ENCODE measurements at regions not wholly inside any gene's neighbourhood (a gene's known extent, or its start where the extent isn't known, plus 50 kb on each side); places are given as distances from the start of the nearest gene placed in this dataset.
A peak's percentile ranks its signal among the peaks of the same experiment; 100 is the strongest.

- no peak overlapping the region for H3K4me3 ChIP-seq (ENCODE audit: low read depth, low read length)
- no peak for DNase-seq (ENCODE audit: low read depth)
- no peak for TF ChIP-seq CTCF (IDR thresholded peaks at IDR 0.05; ENCODE audit: insufficient read depth, low read depth, low read length)
Observed at GRCh38 chr4:180152831-180153230, 2090.4 kb upstream of the TENM3 start.

GRCh38 chr4:180153587-180153986 is 2089.6 kb upstream of the TENM3 start:
- TF ChIP-seq CTCF (IDR thresholded peaks at IDR 0.05; ENCODE audit: insufficient read depth, low read depth, low read length) = no peak
- no peak for DNase-seq (ENCODE audit: low read depth)
- H3K4me3 ChIP-seq (ENCODE audit: low read depth, low read length) = no peak overlapping the region

DNA sequence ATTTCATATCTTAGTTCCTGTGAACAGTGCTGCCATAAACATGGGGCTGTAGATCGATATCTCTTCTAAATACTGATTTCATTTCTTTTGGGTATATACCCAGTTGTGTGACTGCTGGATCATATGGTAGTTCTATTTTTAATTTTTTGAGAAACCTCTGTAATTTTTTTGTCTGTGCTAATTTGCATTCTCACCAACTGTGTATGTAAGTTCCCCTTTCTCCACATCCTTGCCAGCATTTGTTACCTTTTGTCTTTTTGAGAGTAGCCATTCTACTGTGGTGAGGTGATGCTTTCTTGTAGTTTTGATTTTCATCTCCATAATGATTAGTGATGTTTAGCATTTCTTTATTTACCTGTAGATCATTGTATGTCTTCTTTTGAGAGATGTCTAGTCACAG is 2086.5 kb upstream of the TENM3 start:
- TF ChIP-seq CTCF (IDR thresholded peaks at IDR 0.05; ENCODE audit: insufficient read depth, low read depth, low read length) = no peak
- DNase-seq (ENCODE audit: low read depth) = no peak
- H3K4me3 ChIP-seq (ENCODE audit: low read depth, low read length) = no peak overlapping the region

DNA sequence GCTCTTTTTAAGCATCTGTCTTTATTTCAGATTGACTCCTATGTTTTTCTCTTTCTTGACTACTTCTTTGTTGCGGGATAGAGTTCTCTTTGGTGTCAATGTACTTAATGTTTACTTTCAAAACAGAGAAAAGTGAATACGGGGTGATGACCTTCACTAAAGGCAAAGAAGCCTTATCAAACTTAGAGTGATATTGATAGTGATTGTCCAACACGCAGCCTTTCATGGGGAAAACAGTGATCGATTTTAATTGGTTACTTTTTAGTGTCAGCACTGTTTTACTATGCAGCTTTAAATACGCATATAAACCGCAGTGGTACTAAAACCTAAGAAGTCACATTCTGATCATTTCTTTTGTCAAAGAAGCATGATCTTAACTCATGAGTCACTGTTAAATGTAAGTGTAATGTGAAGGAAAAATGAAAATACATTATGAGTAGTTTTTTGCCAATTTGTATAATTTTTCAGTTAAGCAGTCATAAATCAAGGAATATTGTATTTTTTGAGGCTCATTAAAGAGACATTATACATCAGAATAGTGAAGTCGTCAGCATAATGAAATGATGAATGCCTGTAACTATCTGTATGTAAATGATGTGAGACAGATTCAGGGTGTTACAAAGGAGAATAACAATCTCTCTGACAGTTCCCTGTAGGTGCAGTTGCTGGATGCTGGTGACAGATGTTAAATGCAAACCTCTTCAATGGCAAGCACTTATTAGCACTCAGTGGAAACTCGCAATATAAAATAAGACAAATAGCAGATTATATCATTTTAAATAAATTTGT is 2082.8 kb upstream of the TENM3 start:
- no peak overlapping the region for H3K4me3 ChIP-seq (ENCODE audit: low read depth, low read length)
- DNase-seq (ENCODE audit: low read depth) = no peak
- TF ChIP-seq CTCF (IDR thresholded peaks at IDR 0.05; ENCODE audit: insufficient read depth, low read depth, low read length) = no peak

DNA sequence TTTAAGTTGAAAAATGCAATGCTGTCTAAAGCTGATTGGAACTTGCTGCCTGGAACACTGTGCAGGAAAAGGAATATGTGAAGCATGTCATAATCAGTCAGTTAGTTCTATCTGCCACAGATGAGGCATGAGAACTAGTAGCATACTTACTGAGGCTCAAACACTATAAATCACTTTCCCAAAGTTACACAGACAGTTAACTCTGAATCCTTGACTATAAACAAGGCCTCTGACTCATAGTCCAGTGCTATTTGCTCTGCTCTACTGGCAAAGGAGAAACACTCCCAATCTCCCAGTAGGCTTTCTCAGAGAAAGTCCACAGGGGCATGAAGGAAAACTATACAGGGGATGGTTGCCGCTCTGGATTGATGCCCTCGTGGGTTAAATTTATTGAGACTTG is 2078.4 kb upstream of the TENM3 start:
- no peak for TF ChIP-seq CTCF (IDR thresholded peaks at IDR 0.05; ENCODE audit: insufficient read depth, low read depth, low read length)
- H3K4me3 ChIP-seq (ENCODE audit: low read depth, low read length) = no peak overlapping the region
- peak; percentile 1 for DNase-seq (ENCODE audit: low read depth)

GRCh38 chr4:180169394-180169793 is 2073.8 kb upstream of the TENM3 start:
- H3K4me3 ChIP-seq (ENCODE audit: low read depth, low read length) = no peak overlapping the region
- no peak for TF ChIP-seq CTCF (IDR thresholded peaks at IDR 0.05; ENCODE audit: insufficient read depth, low read depth, low read length)
- no peak for DNase-seq (ENCODE audit: low read depth)

DNA sequence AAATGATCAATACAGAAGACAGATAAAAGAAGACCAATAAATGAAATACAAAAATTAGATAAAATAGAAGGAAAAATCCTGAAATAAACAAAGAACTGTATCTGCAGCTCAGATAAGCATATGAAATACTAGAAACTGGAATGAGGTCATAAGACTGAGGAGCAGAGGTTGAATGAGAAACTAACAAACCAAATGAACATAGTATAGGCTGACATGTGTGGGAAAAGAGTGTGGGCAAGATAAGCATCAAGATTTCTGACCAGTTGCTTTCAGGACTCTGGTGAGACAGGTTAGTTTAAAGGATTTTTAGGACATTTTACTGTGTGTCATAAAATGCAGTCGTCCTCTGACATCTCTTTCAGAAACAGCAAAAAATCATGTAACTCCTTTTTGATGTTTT is 2073.2 kb upstream of the TENM3 start:
- no peak for DNase-seq (ENCODE audit: low read depth)
- TF ChIP-seq CTCF (IDR thresholded peaks at IDR 0.05; ENCODE audit: insufficient read depth, low read depth, low read length) = no peak

More for the DNA sequence above, 2073.2 kb upstream of the TENM3 start:
- H3K4me3 ChIP-seq (ENCODE audit: low read depth, low read length) = no peak overlapping the region
